ENCODE measurements at regions not wholly inside any gene's neighbourhood (a gene's known extent, or its start where the extent isn't known, plus 50 kb on each side); places are given as distances from the start of the nearest gene placed in this dataset.
"Not testable (repeated sequence)": the region's sequence is repeated elsewhere in the genome, so short reads cannot be mapped to it uniquely, and the experiment has no call there.

DNA sequence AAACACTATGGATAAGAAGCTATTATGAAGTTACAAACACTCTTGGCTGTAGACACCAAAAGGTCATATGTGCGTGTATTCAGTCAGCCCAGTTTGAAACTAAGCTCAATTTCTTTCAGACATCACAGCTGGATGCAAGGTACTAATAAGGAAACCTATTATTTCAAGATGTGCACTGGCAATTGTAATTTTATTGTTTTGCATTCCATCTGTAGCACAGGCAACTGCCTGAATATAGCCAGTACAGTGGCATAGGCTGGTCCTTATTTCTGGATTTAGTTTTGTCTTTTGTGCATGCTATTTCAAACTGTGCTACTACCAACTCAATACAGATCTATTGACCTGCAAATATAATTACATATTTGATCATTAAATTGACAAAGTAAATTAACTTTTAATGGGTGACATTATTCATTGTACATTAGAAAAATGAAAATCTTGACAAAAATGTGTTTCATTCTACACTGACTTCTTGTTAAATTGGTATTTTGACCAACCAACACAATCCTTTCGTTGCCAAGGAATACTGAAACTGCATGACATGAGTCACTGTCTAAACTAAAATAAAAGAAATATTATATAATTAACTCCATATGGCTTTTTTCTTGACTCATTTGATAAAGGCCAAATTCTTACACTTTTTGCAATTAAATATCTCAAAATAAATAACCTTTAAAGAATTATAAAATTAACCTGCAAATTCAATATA lies 594.3 kb upstream of the ADGRL3 start:
- DNase-seq (ENCODE audit: low spot score): no peak
- FAIRE-seq: no peak

- DNase-seq (ENCODE audit: low spot score) (peak; percentile 29), FAIRE-seq (peak; percentile 37)
These were observed 588.2 kb upstream of the ADGRL3 start for GRCh38 chr4:60611762-60612496.

- FAIRE-seq: no peak
These were observed 582.4 kb upstream of the ADGRL3 start for GRCh38 chr4:60617731-60618130.

GRCh38 chr4:60619531-60620305 lies 580.4 kb upstream of the ADGRL3 start:
- DNase-seq (ENCODE audit: low spot score) (no peak), FAIRE-seq (no peak)

More at GRCh38 chr4:60617731-60618130, 582.4 kb upstream of the ADGRL3 start:
- no peak for DNase-seq (ENCODE audit: low spot score)

DNA sequence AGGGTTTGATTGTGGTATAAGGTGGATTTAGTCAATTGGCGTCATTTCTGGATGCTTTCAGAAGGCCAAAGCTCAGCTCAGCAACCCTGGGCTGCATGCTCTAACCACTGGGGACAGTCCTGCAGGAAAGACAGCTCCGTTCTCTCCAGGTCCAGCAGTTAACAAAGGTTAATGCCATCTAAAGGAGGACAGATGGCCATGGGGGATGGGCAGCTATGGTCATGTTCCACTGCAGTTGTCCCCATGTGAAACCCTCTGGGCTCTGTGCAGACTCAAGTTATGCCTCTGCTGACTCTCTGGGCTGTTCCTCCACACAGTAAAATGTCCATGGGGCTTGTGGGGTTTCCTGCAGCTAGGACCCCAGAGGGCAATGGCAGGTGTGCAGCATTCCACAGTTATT lies 562.1 kb upstream of the ADGRL3 start:
- no peak for FAIRE-seq
- DNase-seq (ENCODE audit: low spot score): no peak

- FAIRE-seq (no peak), DNase-seq (ENCODE audit: low spot score) (no peak)
These were observed 551.4 kb upstream of the ADGRL3 start for GRCh38 chr4:60648774-60649173.

GRCh38 chr4:60652933-60653332 lies 547.2 kb upstream of the ADGRL3 start:
- DNase-seq (ENCODE audit: low spot score): no peak
- no peak for FAIRE-seq

DNA sequence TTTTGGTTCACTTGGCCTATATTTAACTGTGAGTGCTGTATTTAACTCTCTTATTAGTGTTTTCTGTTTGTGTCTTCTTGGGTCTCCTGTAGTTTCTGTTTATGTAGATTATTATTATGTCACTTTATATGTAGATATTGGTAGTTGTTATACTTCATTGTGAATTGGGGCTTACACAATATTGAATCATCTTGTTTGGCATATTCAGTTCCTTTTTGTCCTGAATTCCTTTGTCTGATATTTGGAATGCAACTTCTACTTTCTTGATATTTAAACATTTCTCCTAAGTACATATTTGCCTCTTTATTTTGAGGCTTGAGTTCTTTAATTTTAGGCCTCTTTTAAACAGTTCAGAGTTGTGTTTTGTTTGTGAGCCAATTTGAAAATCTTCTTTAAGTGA lies 544.8 kb upstream of the ADGRL3 start:
- DNase-seq (ENCODE audit: low spot score): no peak
- FAIRE-seq: no peak

DNA sequence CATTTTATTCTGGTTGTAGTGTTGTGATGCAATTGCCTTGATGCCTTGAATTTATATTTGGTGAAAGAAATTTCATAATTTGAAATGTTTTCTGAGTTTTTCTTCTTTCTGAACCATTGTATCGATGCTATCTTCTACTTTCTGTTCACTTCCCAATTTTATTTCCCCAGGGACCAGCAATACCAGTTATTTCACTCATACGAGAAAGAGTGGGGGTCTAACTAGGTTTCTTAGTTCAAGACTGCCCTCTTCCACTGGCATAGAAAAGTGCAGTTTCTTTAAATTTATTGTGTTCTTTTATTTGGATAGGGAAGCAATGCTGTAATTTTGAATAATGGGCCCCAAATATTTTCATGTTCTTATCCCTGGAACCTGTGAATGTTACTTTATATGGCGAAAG lies 544.0 kb upstream of the ADGRL3 start:
- DNase-seq (ENCODE audit: low spot score) (no peak), FAIRE-seq (no peak)

- DNase-seq (ENCODE audit: low spot score) (no peak), FAIRE-seq (no peak)
These were observed 543.1 kb upstream of the ADGRL3 start for GRCh38 chr4:60657041-60657440.

DNA sequence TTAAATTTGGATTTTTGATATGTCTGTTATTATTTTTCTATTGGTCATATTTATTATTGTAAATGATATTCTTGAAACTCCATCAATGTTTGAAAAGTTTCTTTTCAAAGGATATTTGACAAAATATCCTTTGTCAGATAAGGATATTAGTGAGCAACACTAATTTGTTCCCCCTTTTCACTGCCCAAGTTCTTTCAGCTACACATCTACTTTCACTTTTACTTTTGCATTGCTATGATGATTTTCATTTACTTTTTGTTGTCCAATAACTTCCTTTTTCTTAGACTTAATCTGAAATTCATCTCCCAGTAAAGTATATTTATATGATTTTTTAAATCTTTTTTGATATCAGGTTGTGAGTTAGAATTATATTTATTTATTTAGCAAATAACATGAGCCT lies 542.3 kb upstream of the ADGRL3 start:
- DNase-seq (ENCODE audit: low spot score) (no peak), FAIRE-seq (no peak)

DNA sequence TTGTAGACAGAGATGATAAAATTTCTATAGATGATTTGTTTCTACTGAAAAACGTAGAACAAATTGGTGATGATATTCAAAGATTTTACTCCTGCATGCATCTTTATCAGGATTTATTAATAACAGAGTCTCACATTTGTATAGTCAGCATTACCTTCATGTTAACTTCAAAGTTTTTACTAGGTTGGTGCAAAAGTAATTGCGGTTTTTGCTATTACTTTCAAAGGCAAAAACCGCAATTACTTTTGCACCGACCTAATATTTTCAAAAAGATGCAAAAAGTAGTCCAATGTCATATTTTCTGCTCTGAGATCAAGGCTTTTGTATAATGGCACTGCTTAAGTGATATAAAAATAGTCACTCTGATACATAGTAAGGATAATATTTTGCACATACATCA lies 536.4 kb upstream of the ADGRL3 start:
- no peak for DNase-seq (ENCODE audit: low spot score)
- no peak for FAIRE-seq

- no peak for FAIRE-seq
These were observed 517.2 kb upstream of the ADGRL3 start for GRCh38 chr4:60682901-60683300.

DNA sequence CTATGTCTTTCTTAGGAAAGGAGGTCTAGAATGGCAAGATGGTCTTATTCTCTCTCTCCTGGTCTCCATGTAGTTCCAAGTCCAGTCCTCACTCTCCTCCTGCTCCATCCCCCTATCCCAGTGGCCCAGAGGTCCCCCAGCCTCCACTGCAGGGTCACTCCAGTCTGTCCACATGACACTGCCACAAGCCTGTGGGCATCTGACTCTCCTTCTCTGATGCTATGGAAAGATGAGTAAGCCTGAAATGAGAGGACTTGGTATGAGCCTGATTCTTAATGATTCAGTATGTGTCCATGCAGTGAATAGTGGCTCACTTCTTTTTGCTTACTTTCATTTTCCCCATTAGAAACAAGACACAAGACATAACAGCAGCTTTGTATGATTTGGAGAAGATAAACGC lies 516.8 kb upstream of the ADGRL3 start:
- FAIRE-seq (no peak), DNase-seq (ENCODE audit: low spot score) (peak; percentile 7)

More at GRCh38 chr4:60682901-60683300, 517.2 kb upstream of the ADGRL3 start:
- DNase-seq (ENCODE audit: low spot score): no peak

DNA sequence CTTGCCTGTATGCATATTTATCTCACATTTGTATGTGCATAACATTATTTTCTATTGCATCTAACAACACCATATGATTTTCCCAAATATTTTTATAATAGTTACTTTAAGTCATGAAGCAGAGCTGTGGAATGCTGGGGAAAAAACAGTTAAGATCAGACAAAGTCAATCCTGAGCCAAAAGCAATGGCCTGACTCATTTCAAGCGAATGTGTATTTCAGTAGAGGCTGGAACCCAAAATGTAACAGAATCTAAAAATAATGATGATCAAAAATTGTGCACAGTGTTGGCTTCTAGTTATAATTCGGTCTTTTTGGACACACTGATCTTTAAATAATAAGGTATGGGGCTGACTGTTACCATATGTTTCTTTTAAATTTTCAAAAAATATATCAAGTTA lies 516.2 kb upstream of the ADGRL3 start:
- peak; percentile 6 for DNase-seq (ENCODE audit: low spot score)
- FAIRE-seq: no peak

DNA sequence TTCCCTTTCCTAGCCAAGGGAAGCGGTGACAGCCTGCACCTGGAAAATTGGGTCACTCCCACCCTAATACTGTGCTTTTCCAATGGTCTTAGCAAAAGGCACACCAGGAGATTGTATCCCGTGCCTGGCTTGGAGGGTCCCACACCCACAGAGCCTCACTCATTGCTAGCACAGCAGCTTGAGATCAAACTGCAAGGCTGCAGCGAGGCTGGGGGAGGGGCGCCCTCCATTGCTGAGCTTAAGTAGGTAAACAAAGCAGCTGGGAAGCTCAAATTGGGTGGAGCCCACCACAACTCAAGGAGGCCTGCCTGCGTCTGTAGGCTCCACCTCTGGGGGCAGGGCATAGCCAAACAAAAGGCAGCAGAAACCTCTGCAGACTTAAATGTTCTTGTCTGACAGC lies 504.1 kb upstream of the ADGRL3 start:
- not testable (repeated sequence) for FAIRE-seq; DNase-seq (ENCODE audit: low spot score)

DNA sequence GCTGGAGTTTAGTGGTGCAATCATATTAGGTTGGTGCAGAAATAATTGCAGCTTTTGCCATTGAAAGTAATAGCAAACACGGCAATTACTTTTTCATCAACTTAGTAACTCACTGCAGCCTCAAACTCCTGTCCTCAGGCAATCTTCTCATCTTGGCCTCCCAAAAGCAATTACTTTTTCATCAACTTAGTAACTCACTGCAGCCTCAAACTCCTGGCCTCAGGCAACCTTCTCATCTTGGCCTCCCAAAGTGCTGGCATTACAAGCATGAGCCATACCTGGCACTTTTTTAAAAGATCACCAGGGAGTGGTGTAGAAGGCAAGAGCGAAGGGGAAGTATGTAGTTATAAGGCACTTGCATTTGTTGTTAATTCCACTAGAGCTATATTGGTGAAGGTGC lies 491.1 kb upstream of the ADGRL3 start:
- DNase-seq (ENCODE audit: low spot score) (no peak), FAIRE-seq (no peak)

DNA sequence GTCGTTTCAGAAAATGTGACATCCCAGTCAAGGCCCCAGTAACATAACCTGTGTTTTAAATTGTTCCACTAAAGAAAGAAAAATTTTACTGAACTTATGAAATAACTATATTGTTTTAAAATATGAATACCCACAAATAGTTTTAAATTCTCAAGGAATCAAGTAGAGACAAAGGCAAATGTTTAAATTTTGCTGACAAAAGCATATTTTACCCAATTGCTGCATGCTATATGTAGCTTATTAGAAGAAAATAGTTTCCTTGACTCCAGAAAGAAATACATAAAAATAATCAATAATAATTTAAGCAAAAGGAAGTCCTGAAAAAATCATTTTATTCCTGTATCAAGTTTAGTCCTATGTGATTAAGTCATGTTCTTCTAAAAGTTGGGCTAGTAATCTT lies 481.3 kb upstream of the ADGRL3 start:
- FAIRE-seq (no peak), DNase-seq (ENCODE audit: low spot score) (no peak)

GRCh38 chr4:60721685-60722084 lies 478.4 kb upstream of the ADGRL3 start:
- DNase-seq (ENCODE audit: low spot score) (no peak), FAIRE-seq (no peak)

DNA sequence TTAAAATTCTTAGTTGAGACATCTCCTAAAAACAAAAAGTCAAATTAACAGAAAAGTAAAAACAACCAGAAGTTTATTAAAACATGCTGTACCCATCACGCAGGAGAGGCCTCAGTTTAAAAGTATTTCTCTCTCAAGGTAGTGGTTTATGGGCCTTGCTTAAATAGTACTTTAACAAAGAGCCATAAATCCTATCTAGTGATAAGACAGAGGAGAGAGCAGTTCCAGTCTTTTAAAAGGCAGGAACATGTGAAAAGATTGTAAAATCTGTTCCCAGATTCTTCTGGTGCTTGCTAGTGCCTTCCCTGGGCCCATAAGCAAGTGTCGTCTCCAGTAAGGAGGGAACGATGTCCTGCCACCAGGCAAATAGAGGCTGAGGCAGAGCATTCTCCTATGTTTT lies 476.3 kb upstream of the ADGRL3 start:
- FAIRE-seq (no peak), DNase-seq (ENCODE audit: low spot score) (no peak)

DNA sequence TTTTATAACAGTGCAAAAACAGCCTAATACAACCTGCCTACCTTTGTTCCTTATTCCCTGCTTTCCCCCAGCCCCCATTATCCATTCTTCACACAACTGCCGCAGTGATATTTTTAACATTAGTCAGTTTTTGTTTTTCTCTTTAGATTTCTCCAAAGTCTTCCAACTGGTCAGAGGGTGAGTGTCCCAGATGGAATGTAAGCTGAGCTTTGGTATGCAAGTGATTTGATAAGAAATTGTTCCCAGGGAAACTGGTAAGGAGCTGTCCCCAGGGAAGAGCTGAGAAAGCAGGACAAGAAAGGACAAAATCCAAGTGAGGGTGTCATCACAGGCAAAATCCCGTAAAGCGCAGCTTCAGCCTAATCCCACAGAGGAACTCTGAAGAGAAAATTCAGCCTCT lies 475.5 kb upstream of the ADGRL3 start:
- no peak for FAIRE-seq
- DNase-seq (ENCODE audit: low spot score): peak; percentile 70

GRCh38 chr4:60726779-60727178 lies 473.3 kb upstream of the ADGRL3 start:
- DNase-seq (ENCODE audit: low spot score) (no peak), FAIRE-seq (no peak)
